ENCODE measurements at regions not wholly inside any gene's neighbourhood (a gene's known extent, or its start where the extent isn't known, plus 50 kb on each side); places are given as distances from the start of the nearest gene placed in this dataset.

- Histone ChIP-seq H3K4me1 (ENCODE audit: insufficient read depth, low read length) (peaks cover 20% of the 10 kb centered on the region), H4K20me1 (ENCODE audit: insufficient read depth, low read length) (no peaks in the 10 kb centered on the region), H2AFZ (ENCODE audit: low read length) (no peak overlapping the region), H3K9me3 (ENCODE audit: low read length) (no peaks in the 10 kb centered on the region), H3K9ac (ENCODE audit: insufficient read depth, low read depth, low read length) (no peak overlapping the region), H3K79me2 (ENCODE audit: insufficient read depth, low read length) (no peaks in the 10 kb centered on the region), H3K4me3 (replicated peaks in 1 of 3; ENCODE audit: insufficient read depth in 1 of 3, low read depth in 2 of 3, low read length in 3 of 3) (no peak overlapping the region), H3K27me3 (ENCODE audit: control insufficient read depth in 1 of 2, insufficient read depth in 2 of 2, low read length in 2 of 2) (no peaks in the 10 kb centered on the region), H3K4me2 (ENCODE audit: low read depth, low read length) (no peak overlapping the region), H3K27ac (ENCODE audit: extremely low read length, insufficient read depth, low read length) (no peak overlapping the region), H3K36me3 (replicated peaks in 1 of 2; ENCODE audit: control insufficient read depth in 1 of 2, insufficient read depth in 2 of 2, low read length in 2 of 2) (no peaks in the 10 kb centered on the region)
- in situ Hi-C loops (cut with HindIII; ENCODE audit: extremely low pct_ligation_motif_present, low pct_unique_long_range_greater_than_20kb) = no loop called here
- DNase-seq (ENCODE audit: low spot score) = no peak
- ChIA-PET POLR2A (no interaction called here), CTCF (ENCODE audit: low intra/inter-chr PET ratio, low total read pairs) (no interaction called here)
- FAIRE-seq = no peak
- 70% methylated on average over 9 of the region's 9 CpGs for WGBS (ENCODE audit: low lambda C conversion rate)
- BruUV-seq (replicated peaks) = no TSS peak
- intact Hi-C loops (cut with micrococcal nuclease; ENCODE audit: unreplicated experiment) = no loop called here
- ATAC-seq = no peak
- no peak for TF ChIP-seq THRA (CRISPR knock-in tag; IDR thresholded peaks at IDR 0.05; ENCODE audit: borderline replicate concordance)
- TF ChIP-seq ZNF816 (CRISPR knock-in tag; IDR thresholded peaks at IDR 0.05; ENCODE audit: borderline replicate concordance) = no peak
- no peak for TF ChIP-seq ZBTB2 (CRISPR knock-in tag; IDR thresholded peaks at IDR 0.05; ENCODE audit: low read depth)
- TF ChIP-seq PRDM10 (CRISPR knock-in tag; IDR thresholded peaks at IDR 0.05; ENCODE audit: low read depth) = no peak
- TF ChIP-seq ZBTB44 (CRISPR knock-in tag; IDR thresholded peaks at IDR 0.05) = no peak
- TF ChIP-seq ZNF44 (CRISPR knock-in tag; IDR thresholded peaks at IDR 0.05) = no peak
- no peak for TF ChIP-seq ZNF563 (CRISPR knock-in tag; IDR thresholded peaks at IDR 0.05)
- TF ChIP-seq SNRNP70 (IDR thresholded peaks at IDR 0.05; ENCODE audit: low read depth, low read length) = no peak
- no peak for TF ChIP-seq ZNF276 (CRISPR knock-in tag; IDR thresholded peaks at IDR 0.05; ENCODE audit: low read depth)
- no peak for TF ChIP-seq MED1 (CRISPR knock-in tag; IDR thresholded peaks at IDR 0.05)
- TF ChIP-seq RBFOX2 (IDR thresholded peaks at IDR 0.05; ENCODE audit: low read depth, low read length) = no peak
- no peak for TF ChIP-seq MXD3 (CRISPR knock-in tag; IDR thresholded peaks at IDR 0.05)
- TF ChIP-seq NFE2L2 (IDR thresholded peaks at IDR 0.05; ENCODE audit: low read length) = no peak
- TF ChIP-seq ZNF761 (CRISPR knock-in tag; conservative IDR thresholded peaks at IDR 0.05) = no peak
These were observed 92.8 kb upstream of the SLC38A4 start for GRCh38 chr12:46918631-46919030.

All from HepG2 (cell line).